Kidney tubule cell (primary cell): ENCODE measurements at regions not wholly inside any gene's neighbourhood (a gene's known extent, or its start where the extent isn't known, plus 50 kb on each side); places are given as distances from the start of the nearest gene placed in this dataset.

Experiments used
- DNase-seq: peaks from one replicate; pipeline ENCODE4 v3.0.0-alpha.2; 2018; ENCODE audit warnings: low spot score

GRCh38 chr9:108239696-108240321, 616.0 kb downstream of the ACTL7B start:
- no peak for DNase-seq

DNA sequence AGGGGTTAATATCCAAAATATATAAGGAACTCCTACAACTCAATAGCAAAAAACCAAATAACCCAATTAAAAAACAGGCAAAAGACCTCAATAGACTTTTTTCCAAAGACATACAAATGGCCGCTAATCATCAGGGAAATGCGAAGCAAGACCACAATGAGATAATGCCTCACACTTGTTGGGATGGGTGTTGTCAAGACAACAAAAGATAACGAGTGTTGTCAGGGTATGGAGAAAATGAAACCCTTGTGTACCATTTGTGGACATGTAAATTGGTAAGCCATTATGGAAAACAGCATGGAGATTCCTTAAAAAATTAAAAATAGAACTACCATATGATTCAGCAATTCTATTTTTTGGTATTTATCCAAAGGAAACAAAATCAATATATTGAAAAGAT, 620.2 kb downstream of the ACTL7B start:
- DNase-seq = no peak

GRCh38 chr9:108234811-108235210, 621.0 kb downstream of the ACTL7B start:
- peak; percentile 7 for DNase-seq

- no peak for DNase-seq
Observed at GRCh38 chr9:108225149-108225800, 630.5 kb downstream of the ACTL7B start.

DNA sequence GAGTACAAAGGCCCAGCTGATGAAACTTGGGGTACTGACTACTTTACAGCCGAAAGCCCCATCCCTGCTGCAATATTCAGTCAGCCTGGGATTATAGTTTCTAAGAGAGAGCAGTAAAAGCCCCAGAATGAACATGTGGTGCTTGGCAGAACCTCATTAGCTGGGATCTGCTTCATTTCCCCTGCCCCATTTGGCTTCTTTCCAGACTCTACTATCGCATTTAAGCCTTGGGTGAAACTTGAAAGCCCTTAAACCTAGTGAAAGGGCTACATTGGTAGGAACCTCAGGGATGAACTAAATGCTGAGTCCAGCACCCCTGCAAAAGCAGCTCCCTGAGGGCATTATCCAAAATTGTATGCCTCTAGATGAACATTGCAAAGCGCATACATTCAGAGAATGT, 631.1 kb downstream of the ACTL7B start:
- no peak for DNase-seq

DNA sequence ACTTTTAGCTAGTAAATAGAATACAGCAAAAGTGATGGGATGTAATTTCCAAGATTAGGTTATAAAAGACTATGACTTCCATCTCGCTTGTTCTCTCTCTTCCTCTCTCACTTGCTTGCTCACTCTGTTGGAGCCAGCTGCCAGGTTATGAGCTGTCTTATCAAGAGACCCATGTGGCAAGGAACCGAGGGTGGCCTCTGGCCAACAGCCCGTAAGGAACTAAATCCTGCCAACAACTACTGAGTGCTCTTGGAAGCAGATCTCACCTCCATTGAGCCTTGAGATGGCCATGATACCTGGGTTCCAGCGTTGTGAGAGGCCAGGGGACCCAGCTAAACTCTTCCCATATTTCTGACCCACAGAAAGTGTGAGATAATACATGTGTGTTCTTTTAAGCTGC, 636.1 kb downstream of the ACTL7B start:
- no peak for DNase-seq

- no peak for DNase-seq
Observed at GRCh38 chr9:108217431-108218349, 638.1 kb downstream of the ACTL7B start.

- DNase-seq = no peak
Observed at GRCh38 chr9:108213511-108213910, 642.3 kb downstream of the ACTL7B start.

- no peak for DNase-seq
Observed at GRCh38 chr9:108212184-108212583, 643.6 kb downstream of the ACTL7B start.

- no peak for DNase-seq
Observed at GRCh38 chr9:108211411-108211955, 644.3 kb downstream of the ACTL7B start.

DNA sequence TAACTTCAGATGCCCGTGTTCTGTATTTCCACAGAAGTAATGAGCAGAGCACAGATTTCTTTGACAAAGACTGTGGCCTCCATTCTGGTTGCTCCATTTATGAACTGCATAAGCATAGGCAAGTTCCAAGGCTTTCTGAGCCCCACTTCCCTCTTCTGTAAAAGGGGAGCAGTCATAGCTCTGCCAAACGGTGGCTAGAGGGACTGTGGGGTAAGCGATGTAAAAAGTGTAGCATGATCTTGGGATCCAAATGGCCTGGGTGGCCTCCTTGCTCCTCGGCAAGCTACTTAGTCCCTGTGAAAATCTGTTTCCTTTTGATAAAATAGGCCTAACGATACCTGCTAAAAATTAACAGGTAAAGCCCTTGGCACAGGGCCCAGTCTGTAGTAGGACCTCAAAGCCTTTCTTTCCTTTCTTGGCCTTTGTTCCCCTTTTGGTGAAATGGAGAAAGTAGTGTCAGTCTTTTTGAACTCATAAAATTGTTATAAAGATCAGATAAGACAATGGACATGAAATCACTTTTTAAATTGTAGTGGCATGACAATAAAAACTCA, 646.6 kb downstream of the ACTL7B start:
- peak; percentile 31 for DNase-seq

- no peak for DNase-seq
Observed at GRCh38 chr9:108207561-108208165, 648.1 kb downstream of the ACTL7B start.

DNA sequence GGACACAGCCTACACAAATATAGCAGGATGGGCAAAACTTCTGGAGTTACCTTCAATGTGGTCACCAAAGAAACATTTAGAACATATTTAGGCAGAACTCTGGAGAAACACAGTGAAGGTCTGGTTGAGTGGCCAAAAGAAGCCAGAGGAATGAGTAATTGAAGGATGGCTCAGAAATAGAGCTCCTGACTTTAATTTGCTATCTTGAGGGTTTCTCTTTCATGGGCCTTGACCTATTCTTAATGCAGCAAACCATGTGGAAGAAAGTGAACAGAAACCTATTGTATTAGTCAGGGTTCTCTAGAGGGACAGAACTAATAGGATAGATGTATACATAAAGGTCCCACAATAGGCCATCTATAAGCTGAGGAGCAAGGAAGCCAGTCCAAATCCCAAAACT, 650.5 kb downstream of the ACTL7B start:
- DNase-seq = peak; percentile 31

DNA sequence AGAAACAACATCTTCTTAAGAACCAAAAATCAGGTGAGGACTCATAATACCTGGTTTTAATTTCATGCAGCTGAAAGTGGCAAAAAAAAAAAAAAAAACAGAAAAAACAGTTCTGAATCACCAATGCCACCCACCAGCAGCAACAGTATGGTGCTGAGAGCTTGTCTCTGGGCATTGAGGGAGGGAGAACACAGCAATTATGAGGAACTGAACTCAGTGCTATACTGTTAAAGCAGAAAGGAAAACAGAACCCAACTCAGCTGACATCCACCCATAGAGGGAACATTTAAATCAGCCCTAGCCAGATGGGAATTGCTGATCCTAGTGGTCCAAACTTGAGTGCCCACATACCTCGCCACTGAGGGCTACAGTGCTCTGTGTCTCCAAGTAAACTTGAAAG, 657.9 kb downstream of the ACTL7B start:
- DNase-seq = no peak

DNA sequence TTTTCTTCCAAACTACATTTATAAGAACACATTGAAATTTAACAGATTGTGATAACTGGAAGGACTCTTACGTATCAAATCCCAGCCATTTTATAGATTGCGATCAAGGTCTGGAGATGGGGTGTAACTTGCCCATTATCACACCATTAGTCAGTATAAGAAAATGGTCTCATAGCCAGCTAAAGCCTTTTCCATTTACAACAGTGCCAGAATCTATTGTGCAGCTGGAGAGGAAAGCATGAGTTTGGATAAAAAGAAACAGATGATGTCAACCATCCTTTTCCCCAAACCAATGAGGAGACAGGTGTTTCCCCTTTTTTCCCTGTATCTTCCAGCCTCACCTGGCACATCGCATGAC, 658.8 kb downstream of the ACTL7B start:
- DNase-seq = no peak

DNA sequence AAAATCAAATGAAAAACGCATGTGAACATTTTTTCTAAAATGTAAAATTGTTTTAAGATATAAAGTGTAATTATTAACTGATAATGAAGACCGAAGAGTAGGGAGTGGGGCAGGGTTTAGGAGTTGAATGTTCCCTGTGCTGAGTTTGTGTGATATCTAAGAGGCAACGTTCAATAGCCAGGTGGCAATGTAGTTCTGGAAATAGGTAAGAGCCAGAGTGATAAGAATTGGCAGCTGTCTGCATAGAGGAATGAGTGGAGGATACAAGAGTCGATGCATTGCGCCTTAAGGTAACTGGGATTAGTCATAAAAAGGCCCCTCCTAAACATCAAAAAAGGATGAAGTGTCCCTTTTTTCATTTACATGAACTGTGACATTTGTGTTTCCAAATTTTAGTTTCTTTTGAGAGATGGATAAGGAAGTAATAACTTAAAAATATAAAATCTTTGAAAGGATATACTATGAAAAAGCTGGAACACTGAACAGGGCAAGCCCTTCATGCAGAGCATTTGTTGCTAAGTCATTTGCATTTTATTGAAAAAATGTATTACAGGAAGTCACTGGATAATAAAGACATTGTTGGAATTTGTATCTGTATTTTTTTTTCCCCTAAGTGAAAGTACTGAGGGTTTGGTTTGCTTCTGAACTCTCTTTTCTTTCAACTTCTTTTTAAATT, 659.3 kb downstream of the ACTL7B start:
- no peak for DNase-seq

DNA sequence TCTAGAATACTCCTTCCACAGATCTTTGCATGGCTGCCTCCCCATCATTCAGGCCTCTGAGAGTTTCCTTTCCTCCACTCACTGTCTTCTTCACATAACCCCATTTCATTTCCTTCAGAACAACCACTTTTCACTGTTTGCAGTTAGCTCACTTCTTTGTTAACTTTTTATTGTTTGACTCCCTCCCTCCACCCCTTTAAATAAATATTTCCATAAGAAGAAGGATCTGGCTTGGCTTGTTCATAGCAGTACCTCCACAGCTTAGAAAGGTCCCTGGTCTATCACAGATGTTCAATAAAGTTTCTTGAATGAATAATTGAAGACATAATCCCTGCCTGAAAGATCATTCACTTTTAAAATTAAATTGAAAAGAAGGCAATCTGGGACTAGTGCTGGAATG, 661.6 kb downstream of the ACTL7B start:
- DNase-seq = no peak

- DNase-seq = no peak
Observed at GRCh38 chr9:108193026-108193710, 662.6 kb downstream of the ACTL7B start.

- peak; percentile 27 for DNase-seq
Observed at GRCh38 chr9:108191065-108191464, 664.7 kb downstream of the ACTL7B start.

GRCh38 chr9:108188976-108189375, 666.8 kb downstream of the ACTL7B start:
- no peak for DNase-seq

- no peak for DNase-seq
Observed at GRCh38 chr9:108188482-108188881, 667.3 kb downstream of the ACTL7B start.
